Spleen (tissue), 11 donors: ENCODE measurements at regions not wholly inside any gene's neighbourhood (a gene's known extent, or its start where the extent isn't known, plus 50 kb on each side); places are given as distances from the start of the nearest gene placed in this dataset.

Experiments used
- DNase-seq: peaks from one replicate; pipeline ENCODE4 v3.0.0-alpha.2; 2020
- H3K27ac ChIP-seq, 8 donors: fragments of 200-600 bp; sonication (generic) in 7 of 8; 1 replicate in 4 of 8; 2 replicates in 4 of 8; pipeline versions ENCODE4 v1.5.0 to v1.8.0; 2016 to 2021; ENCODE audit warnings: inconsistent platforms in 4 of 8, mild to moderate bottlenecking in 4 of 8, moderate library complexity in 1 of 8
- H3K27me3 ChIP-seq, 7 donors: fragments of 200-600 bp; sonication (generic) in 6 of 7; replicated peaks in 1 of 7; 1 replicate in 4 of 7; 2 replicates in 3 of 7; pipeline versions ENCODE4 v1.5.0 to v1.8.0; 2016 to 2021; ENCODE audit warnings: inconsistent platforms in 3 of 7, mild to moderate bottlenecking in 1 of 7
- H3K36me3 ChIP-seq, 6 donors: fragments of 200-600 bp; sonication (generic) in 5 of 6; 1 replicate in 4 of 6; 2 replicates in 2 of 6; pipeline versions ENCODE4 v1.5.0 to v1.8.0; 2016 to 2021; ENCODE audit warnings: inconsistent platforms in 2 of 6
- H3K4me1 ChIP-seq, 6 donors: fragments of 200-600 bp; sonication (generic) in 5 of 6; 1 replicate in 3 of 6; 2 replicates in 3 of 6; pipeline versions ENCODE4 v1.5.0 to v1.8.0; 2016 to 2021; ENCODE audit warnings: inconsistent platforms in 3 of 6
- H3K4me3 ChIP-seq, 8 donors: fragments of 200-600 bp; sonication (generic) in 7 of 8; 1 replicate in 4 of 8; 2 replicates in 4 of 8; pipeline versions ENCODE4 v1.5.0 to v1.8.0; 2016 to 2021; ENCODE audit warnings: inconsistent platforms in 4 of 8, mild to moderate bottlenecking in 4 of 8, moderate library complexity in 2 of 8
- H3K9me3 ChIP-seq, 8 donors: fragments of 200-600 bp; sonication (generic) in 7 of 8; 1 replicate in 4 of 8; 2 replicates in 4 of 8; pipeline versions ENCODE4 v1.5.0 to v1.8.0; 2016 to 2021; ENCODE audit warnings: inconsistent platforms in 4 of 8
- POLR2A ChIP-seq, 3 donors: fragments of 450-650 bp; IDR thresholded peaks; one replicate each; pipeline ENCODE4 v1.5.1; 2017; ENCODE audit warnings: antibody characterized with exemption in 3 of 3, mild to moderate bottlenecking in 1 of 3
- POLR2AphosphoS5 ChIP-seq, 3 donors: sonication (generic); formaldehyde crosslinking; IDR thresholded peaks; one replicate each; pipeline ENCODE4 v1.5.1; 2017; ENCODE audit warnings: antibody characterized with exemption in 3 of 3
- WGBS, 5 donors: extraction: QIAGEN DNeasy Blood & Tissue Kit in 3 of 5; methylation state at CpG; one replicate each; pipeline versions ENCODE4 v1.1.5 to v1.1.7; 2013 to 2018; 5-methylcytosine and 5-hydroxymethylcytosine counted together
- intact Hi-C: fragments of 100-400 bp; cut with DNase I; formaldehyde crosslinking; loops from one replicate; pipeline ENCODE4 v1.15.0; 2023; ENCODE audit warnings: low total_unique reads
- TF ChIP-seq, protein P1 (sequence below), 11 experiments: fragments of 200-600 bp in 7 of 11; fragments of 450-650 bp in 4 of 11; sonication (generic) in 4 of 11; IDR thresholded peaks in 8 of 11; conservative IDR thresholded peaks in 3 of 11; 1 replicate in 7 of 11; 2 replicates in 4 of 11; pipeline versions ENCODE4 v1.4.0 to v1.8.0; 2016 to 2021; ENCODE audit warnings: antibody characterized with exemption in 11 of 11, inconsistent platforms in 4 of 11, mild to moderate bottlenecking in 1 of 11
- donor health status: healthy with polysubstance abuse.
- donor health status: DM: no; HTN: no; CAD: no; lungs with moderate emphysema.
- donor health status: DM: no; HTN: no; CAD: no.
- donor health status: Bipolar disorder and iron deficiency.
- donor health status: healthy.
- donor health status: DM: no; HTN: no; CAD: no.
- donor health status: DM: yes; HTN: yes; CAD: no.

DNA sequence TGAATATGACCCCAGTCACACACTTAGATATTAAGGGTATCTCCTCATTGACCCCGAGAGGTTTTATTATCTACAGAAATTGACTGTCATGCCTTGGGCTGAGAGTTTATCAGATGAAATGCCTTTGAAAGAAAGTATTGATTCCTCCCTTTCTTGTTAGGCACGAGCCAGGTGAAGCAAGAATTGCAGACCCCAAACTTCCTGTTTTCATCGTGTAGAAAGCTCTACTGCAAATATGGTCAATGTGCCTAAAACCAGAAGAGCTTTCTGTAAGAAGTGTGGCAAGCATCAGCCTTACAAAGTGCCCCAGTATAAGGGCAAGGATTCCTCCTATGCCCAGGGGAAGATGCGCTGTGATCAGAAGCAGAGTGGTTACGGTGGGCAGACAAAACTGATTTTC is 143.9 kb upstream of the FUT8 start:
- no peak for TF ChIP-seq POLR2A (IDR thresholded peaks at IDR 0.05)
- TF ChIP-seq POLR2AphosphoS5 (IDR thresholded peaks at IDR 0.05): no peak
- TF ChIP-seq, protein P1, sequence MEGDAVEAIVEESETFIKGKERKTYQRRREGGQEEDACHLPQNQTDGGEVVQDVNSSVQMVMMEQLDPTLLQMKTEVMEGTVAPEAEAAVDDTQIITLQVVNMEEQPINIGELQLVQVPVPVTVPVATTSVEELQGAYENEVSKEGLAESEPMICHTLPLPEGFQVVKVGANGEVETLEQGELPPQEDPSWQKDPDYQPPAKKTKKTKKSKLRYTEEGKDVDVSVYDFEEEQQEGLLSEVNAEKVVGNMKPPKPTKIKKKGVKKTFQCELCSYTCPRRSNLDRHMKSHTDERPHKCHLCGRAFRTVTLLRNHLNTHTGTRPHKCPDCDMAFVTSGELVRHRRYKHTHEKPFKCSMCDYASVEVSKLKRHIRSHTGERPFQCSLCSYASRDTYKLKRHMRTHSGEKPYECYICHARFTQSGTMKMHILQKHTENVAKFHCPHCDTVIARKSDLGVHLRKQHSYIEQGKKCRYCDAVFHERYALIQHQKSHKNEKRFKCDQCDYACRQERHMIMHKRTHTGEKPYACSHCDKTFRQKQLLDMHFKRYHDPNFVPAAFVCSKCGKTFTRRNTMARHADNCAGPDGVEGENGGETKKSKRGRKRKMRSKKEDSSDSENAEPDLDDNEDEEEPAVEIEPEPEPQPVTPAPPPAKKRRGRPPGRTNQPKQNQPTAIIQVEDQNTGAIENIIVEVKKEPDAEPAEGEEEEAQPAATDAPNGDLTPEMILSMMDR (IDR thresholded peaks at IDR 0.05 in 8 of 11, conservative IDR thresholded peaks at IDR 0.05 in 3 of 11): no peak
- Histone ChIP-seq H3K4me3 (no peak overlapping the region), H3K4me1 (no peaks in the 10 kb centered on the region), H3K27me3 (no peaks in the 10 kb centered on the region), H3K9me3 (no peaks in the 10 kb centered on the region), H3K36me3 (no peaks in the 10 kb centered on the region), H3K27ac (no peak overlapping the region)
- WGBS, 5 donors: 66 to 80% (median 68%) methylated on average over 5 of the region's 5 CpGs
- intact Hi-C loops: no loop called here
- DNase-seq: no peak

DNA sequence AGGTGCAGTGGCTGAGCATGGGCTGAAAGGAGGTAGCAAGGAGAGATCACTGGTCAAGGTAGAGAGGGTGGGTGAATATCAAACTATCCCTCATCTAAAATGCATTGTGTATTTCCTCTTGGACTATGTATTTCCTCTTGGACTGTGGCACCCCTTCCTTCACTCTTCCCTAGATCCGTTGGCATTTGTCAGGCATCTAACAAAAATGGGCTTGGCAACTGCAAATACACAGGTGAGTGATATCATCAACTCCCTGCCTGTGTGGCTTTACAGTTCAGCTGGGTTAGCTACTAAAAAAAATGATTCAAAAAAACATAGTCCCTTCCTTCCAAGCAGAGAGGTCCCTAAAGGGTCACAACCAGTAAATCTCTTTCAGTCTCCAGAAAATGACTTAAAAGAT is 142.8 kb upstream of the FUT8 start:
- intact Hi-C loops: no loop called here
- no peaks in the 10 kb centered on the region for H3K27me3 ChIP-seq
- H3K4me3 ChIP-seq: no peak overlapping the region
- TF ChIP-seq POLR2AphosphoS5 (IDR thresholded peaks at IDR 0.05): no peak
- no peak for TF ChIP-seq POLR2A (IDR thresholded peaks at IDR 0.05)
- TF ChIP-seq, protein P1 (IDR thresholded peaks at IDR 0.05 in 8 of 11, conservative IDR thresholded peaks at IDR 0.05 in 3 of 11): no peak
- no peaks in the 10 kb centered on the region for H3K36me3 ChIP-seq
- no peaks in the 10 kb centered on the region for H3K9me3 ChIP-seq
- DNase-seq: no peak
- 71 to 96% (median 77%) methylated on average over 1 of the region's 1 CpG for WGBS, 5 donors
- H3K4me1 ChIP-seq: no peaks in the 10 kb centered on the region
- H3K27ac ChIP-seq: no peak overlapping the region

DNA sequence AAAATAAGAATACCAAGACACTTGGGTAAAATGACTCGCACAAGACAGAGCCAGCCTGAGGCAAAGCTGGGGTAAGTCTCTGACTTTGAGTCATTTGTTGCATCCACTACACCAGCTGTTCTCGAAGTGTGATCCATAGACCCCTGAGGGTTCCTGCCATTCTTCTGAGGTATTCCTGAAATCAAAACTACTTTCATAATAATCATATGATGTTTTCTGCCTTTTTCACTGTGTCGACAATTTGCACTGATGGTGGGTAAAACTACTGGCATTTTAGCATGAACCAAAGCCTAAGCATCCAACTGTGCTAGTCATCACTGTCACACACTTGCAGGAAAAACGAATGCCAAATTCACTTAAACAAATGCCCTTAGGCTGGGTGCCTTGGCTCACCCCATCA is 135.5 kb upstream of the FUT8 start:
- Histone ChIP-seq H3K4me1 (peaks cover 0 to 7% (median 5%) of the 10 kb centered on the region in 6 donors), H3K27ac (no peak overlapping the region), H3K9me3 (peaks cover 0 to 7% (median 0%) of the 10 kb centered on the region in 8 donors), H3K27me3 (no peaks in the 10 kb centered on the region), H3K4me3 (no peak overlapping the region), H3K36me3 (no peaks in the 10 kb centered on the region)
- intact Hi-C loops: no loop called here
- 84 to 96% (median 88%) methylated on average over 4 of the region's 4 CpGs for WGBS, 5 donors
- TF ChIP-seq, protein P1 (IDR thresholded peaks at IDR 0.05 in 8 of 11, conservative IDR thresholded peaks at IDR 0.05 in 3 of 11): no peak
- DNase-seq: no peak

DNA sequence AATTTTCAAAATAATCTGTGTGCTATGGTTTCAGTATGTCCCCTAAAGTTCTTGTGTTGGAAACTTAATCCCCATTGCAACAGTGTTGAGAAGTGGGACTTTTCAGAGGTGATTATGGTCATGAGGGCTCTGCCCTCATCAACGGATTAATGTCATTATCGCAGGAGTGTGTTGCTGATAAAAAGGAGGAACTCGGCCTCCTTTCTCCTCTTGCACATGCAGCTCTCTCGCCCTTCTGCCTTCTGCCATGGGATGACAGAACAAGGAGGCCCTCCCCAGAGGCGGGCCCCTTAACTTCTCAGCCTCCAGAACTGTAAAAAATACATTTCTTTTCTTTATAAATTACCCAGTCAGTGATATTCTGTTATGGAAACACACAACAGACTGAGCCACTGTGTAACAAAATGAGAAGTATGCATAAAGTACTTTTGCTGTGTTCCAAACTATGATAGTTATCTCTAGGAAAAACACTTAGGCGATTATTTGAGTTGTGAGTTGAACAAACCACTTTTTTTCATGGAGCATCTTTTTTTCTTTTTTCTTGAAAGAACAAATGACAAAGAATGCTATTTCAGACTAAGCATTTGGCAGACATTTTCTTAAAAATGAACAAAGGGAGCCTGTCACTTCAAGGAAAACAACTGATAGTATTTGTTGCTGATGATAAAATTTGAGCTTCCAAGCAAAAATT is 134.8 kb upstream of the FUT8 start:
- no peaks in the 10 kb centered on the region for H3K36me3 ChIP-seq
- intact Hi-C loops: no loop called here
- H3K27me3 ChIP-seq: no peaks in the 10 kb centered on the region

More for the DNA sequence above, 134.8 kb upstream of the FUT8 start:
- Histone ChIP-seq H3K4me1 (peaks cover 4 to 14% (median 12%) of the 10 kb centered on the region in 6 donors), H3K27ac (no peak overlapping the region), H3K4me3 (no peak overlapping the region), H3K9me3 (peaks cover 0 to 7% (median 0%) of the 10 kb centered on the region in 8 donors)
- DNase-seq: no peak
- 51 to 75% (median 69%) methylated on average over 6 of the region's 6 CpGs for WGBS, 5 donors
- TF ChIP-seq POLR2AphosphoS5 (IDR thresholded peaks at IDR 0.05): no peak
- TF ChIP-seq, protein P1 (IDR thresholded peaks at IDR 0.05 in 8 of 11, conservative IDR thresholded peaks at IDR 0.05 in 3 of 11): no peak
